A549 (cell line): ENCODE measurements at regions not wholly inside any gene's neighbourhood (a gene's known extent, or its start where the extent isn't known, plus 50 kb on each side); places are given as distances from the start of the nearest gene placed in this dataset.

Experiments used
- ATAC-seq, 2 experiments: fragments of 200-7000 bp in 1 of 2; fragments of >200 bp in 1 of 2; cut with Nextera tagmentation in 1 of 2; cut with Tn5 transposase in 1 of 2; 3 replicates each; pipeline versions ENCODE4 v1.8.0 to v1.9.1; 2018 to 2020; ENCODE audit warnings: mild to moderate bottlenecking in 1 of 2, moderate library complexity in 1 of 2
- CTCF ChIA-PET: fragments of 300-600 bp; sonication (Branson Sonifier 250); formaldehyde crosslinking; extraction: SDS; loops from one replicate; lab custom pipeline; 2021; ENCODE audit warnings: antibody characterized with exemption, inconsistent platforms; lab: Yijun Ruan, JAX
- POLR2A ChIA-PET: fragments of 350-600 bp; formaldehyde crosslinking; extraction: SDS; loops from one replicate; lab custom pipeline; 2021; ENCODE audit warnings: antibody characterized with exemption, inconsistent platforms; lab: Yijun Ruan, JAX
- DNase-seq, 2 experiments: peaks; one replicate each; pipeline versions ENCODE4 v3.0.0 to v3.0.0-alpha.2; 2011 to 2016; ENCODE audit warnings: low read depth in 1 of 2, low spot score in 1 of 2
- FAIRE-seq: peaks from 2 replicates; lab custom pipeline; 2011; peaks lifted over from hg19 to GRCh38; lab: Jason Lieb, UNC
- H3K27ac ChIP-seq, 2 experiments: fragments of >200 bp; sonication (Bioruptor Twin); formaldehyde crosslinking; 3 replicates each; pipeline ENCODE4 v1.5.1; 2016 to 2017
- H3K4me1 ChIP-seq: fragments of >200 bp; sonication (Bioruptor Twin); formaldehyde crosslinking; 3 replicates; pipeline ENCODE4 v1.6.1; 2016
- H3K4me2 ChIP-seq: fragments of >200 bp; sonication (Bioruptor Twin); formaldehyde crosslinking; 3 replicates; pipeline ENCODE4 v1.6.1; 2016
- H3K4me3 ChIP-seq: fragments of >200 bp; sonication (Bioruptor Twin); formaldehyde crosslinking; 3 replicates; pipeline ENCODE4 v1.5.1; 2016
- H3K9me3 ChIP-seq: fragments of >200 bp; sonication (Bioruptor Twin); formaldehyde crosslinking; 3 replicates; pipeline ENCODE4 v1.6.1; 2016
- ATOH8 ChIP-seq: fragments of 250-450 bp; sonication (Bioruptor Pico); IDR thresholded peaks from 2 replicates; pipeline ENCODE4 v1.5.0; 2020; ENCODE audit warnings: low read depth, mild to moderate bottlenecking, moderate library complexity
- BHLHE40 ChIP-seq: IDR thresholded peaks from 2 replicates; pipeline ENCODE4 v1.6.1; 2012; ENCODE audit warnings: low read depth, low read length, inconsistent platforms
- CHD4 ChIP-seq: fragments of 200-600 bp; sonication (generic); IDR thresholded peaks from 2 replicates; pipeline ENCODE4 v1.6.1; 2016; ENCODE audit warnings: antibody characterized with exemption, mild to moderate bottlenecking, borderline replicate concordance
- CTCF ChIP-seq: fragments of >200 bp; sonication (Bioruptor Twin); formaldehyde crosslinking; IDR thresholded peaks from 3 replicates; pipeline ENCODE4 v1.5.1; 2016
- EHF ChIP-seq: fragments of 250-450 bp; sonication (Bioruptor Pico); IDR thresholded peaks from 2 replicates; pipeline ENCODE4 v1.5.0; 2020; ENCODE audit warnings: mild to moderate bottlenecking
- EP300 ChIP-seq, 2 experiments: fragments of >200 bp; sonication (Bioruptor Twin); formaldehyde crosslinking; IDR thresholded peaks; 2 replicates in 1 of 2; 3 replicates in 1 of 2; pipeline ENCODE4 v1.6.1; 2016 to 2017
- FOSB ChIP-seq: fragments of 250-450 bp; sonication (Bioruptor Pico); IDR thresholded peaks from 2 replicates; pipeline ENCODE4 v1.5.0; 2020; ENCODE audit warnings: mild to moderate bottlenecking, moderate library complexity
- FOSL2 ChIP-seq, 2 experiments: fragments of 450-650 bp in 1 of 2; fragments of >200 bp in 1 of 2; sonication (Bioruptor Twin) in 1 of 2; formaldehyde crosslinking; IDR thresholded peaks; 2 replicates each; pipeline versions ENCODE4 v1.5.0 to v1.6.1; 2016 to 2020; ENCODE audit warnings: mild to moderate bottlenecking in 1 of 2, moderate library complexity in 1 of 2
- GATA3 ChIP-seq: IDR thresholded peaks from 2 replicates; pipeline ENCODE4 v1.6.1; 2012; ENCODE audit warnings: borderline replicate concordance
- HES2 ChIP-seq: fragments of >200 bp; sonication (Bioruptor Twin); formaldehyde crosslinking; IDR thresholded peaks from 2 replicates; pipeline ENCODE4 v1.6.1; 2016
- HEYL ChIP-seq: fragments of 250-450 bp; sonication (Bioruptor Pico); IDR thresholded peaks from 2 replicates; pipeline ENCODE4 v1.8.0; 2021; ENCODE audit warnings: mild to moderate bottlenecking, moderate library complexity
- JUNB ChIP-seq: fragments of >200 bp; sonication (Bioruptor Twin); formaldehyde crosslinking; IDR thresholded peaks from 2 replicates; pipeline ENCODE4 v1.6.1; 2016
- MAFK ChIP-seq: fragments of 450-650 bp; IDR thresholded peaks from 2 replicates; pipeline ENCODE4 v1.6.1; 2014; ENCODE audit not compliant: partially characterized antibody
- RAD21 ChIP-seq, 2 experiments: fragments of >200 bp in 1 of 2; sonication (Bioruptor Twin) in 1 of 2; formaldehyde crosslinking in 1 of 2; IDR thresholded peaks in 1 of 2; conservative IDR thresholded peaks in 1 of 2; 2 replicates in 1 of 2; 3 replicates in 1 of 2; pipeline ENCODE4 v1.6.1; 2012 to 2018; ENCODE audit warnings: inconsistent platforms in 1 of 2
- RARB ChIP-seq: fragments of 250-450 bp; sonication (Bioruptor Pico); IDR thresholded peaks from 2 replicates; pipeline ENCODE4 v1.8.0; 2021; ENCODE audit warnings: mild to moderate bottlenecking, moderate library complexity
- SMC3 ChIP-seq: fragments of >200 bp; sonication (Bioruptor Twin); formaldehyde crosslinking; IDR thresholded peaks from 3 replicates; pipeline ENCODE4 v1.6.1; 2018; ENCODE audit warnings: inconsistent platforms
- SREBF2 ChIP-seq: fragments of 450-650 bp; IDR thresholded peaks from 2 replicates; pipeline ENCODE4 v1.6.1; 2014; ENCODE audit warnings: mild to moderate bottlenecking, moderate library complexity
- TP53 ChIP-seq: fragments of 250-450 bp; sonication (Bioruptor Pico); IDR thresholded peaks from 2 replicates; pipeline ENCODE4 v1.5.0; 2021; ENCODE audit warnings: mild to moderate bottlenecking, moderate library complexity
- USF2 ChIP-seq: fragments of 450-650 bp; IDR thresholded peaks from 2 replicates; pipeline ENCODE4 v1.6.1; 2014; ENCODE audit warnings: antibody characterized with exemption
- ZSCAN20 ChIP-seq: fragments of 250-450 bp; sonication (Bioruptor Pico); IDR thresholded peaks from 2 replicates; pipeline ENCODE4 v1.8.0; 2022; ENCODE audit warnings: mild to moderate bottlenecking, moderate library complexity
- WGBS: methylation state at CpG from one replicate; pipeline ENCODE4 v1.1.6; 2017; ENCODE audit errors: missing lambda C conversion rate; 5-methylcytosine and 5-hydroxymethylcytosine counted together

- POLR2A ChIA-PET: no interaction called here
- FAIRE-seq: no peak
- peak; percentile 20 to 42 for DNase-seq
- 51% methylated on average over 5 of the region's 5 CpGs for WGBS
- no peak overlapping the region for H3K4me3 ChIP-seq
- no peak overlapping the region for H3K27ac ChIP-seq
- H3K4me1 ChIP-seq: peaks cover 10% of the 10 kb centered on the region; the same call in 2 of the 3 replicates
- peak; percentile 36; the same call in 2 of the 3 replicates for TF ChIP-seq CTCF
- no peak for TF ChIP-seq HES2
- no peak for TF ChIP-seq RARB (CRISPR knock-in tag)
- TF ChIP-seq SMC3: peak; percentile 37; the same call in 1 of the 3 replicates
- peak; percentile 61 to 64 for TF ChIP-seq RAD21 (conservative IDR thresholded peaks at IDR 0.05 in 1 of 2, IDR thresholded peaks at IDR 0.05 in 1 of 2)
- no peak for TF ChIP-seq SREBF2
- no peak for TF ChIP-seq HEYL (CRISPR knock-in tag)
- H3K9me3 ChIP-seq: peaks cover 18% of the 10 kb centered on the region; the same call in 2 of the 3 replicates
- ATAC-seq: peak; percentile 49 to 56; a peak in 4 of 6 replicates
- CTCF ChIA-PET: interaction anchor here (0.6 to 2.7 kb wide), 8 partner anchors 13 to 386 kb away, joined by 3 to 14 read pairs (median 4); partner anchors contain the start of gene ALG10B
- H3K4me2 ChIP-seq: no peak overlapping the region
Measured at GRCh38 chr12:38142974-38143373, 173.6 kb upstream of the ALG10B start.

GRCh38 chr12:38144049-38144448 is 172.5 kb upstream of the ALG10B start:
- WGBS: 56% methylated on average over 4 of the region's 4 CpGs
- Histone ChIP-seq H3K9me3 (peaks cover 20% of the 10 kb centered on the region; the same call in 2 of the 3 replicates), H3K4me1 (peaks cover 7% of the 10 kb centered on the region; the same call in 2 of the 3 replicates), H3K27ac (0 out of 6 replicates have a peak overlapping the region, but pooled peaks of 1 of the 2 experiments have one; percentile 26), H3K4me2 (peak overlapping the region; percentile 36; the same call in 1 of the 3 replicates), H3K4me3 (no peak overlapping the region)
- ATAC-seq (no peak), DNase-seq (no peak), FAIRE-seq (no peak)
- ChIA-PET CTCF (interaction anchor here (1.0 to 1.7 kb wide), 2 partner anchors 46 to 87 kb away, joined by 3 to 4 read pairs; no protein-coding TSS in a partner anchor), POLR2A (no interaction called here)
- TF ChIP-seq JUNB: no peak
- no peak for TF ChIP-seq ATOH8 (CRISPR knock-in tag)
- no peak for TF ChIP-seq FOSL2 (IDR thresholded peaks at IDR 0.05)
- TF ChIP-seq FOSL2 (CRISPR knock-in tag; IDR thresholded peaks at IDR 0.05): no peak
- TF ChIP-seq MAFK: no peak
- TF ChIP-seq EP300 (IDR thresholded peaks at IDR 0.05): no peak
- no peak for TF ChIP-seq TP53 (CRISPR knock-in tag)
- TF ChIP-seq ZSCAN20: no peak
- TF ChIP-seq USF2: no peak
- no peak for TF ChIP-seq BHLHE40
- no peak for TF ChIP-seq EHF (CRISPR knock-in tag)
- no peak for TF ChIP-seq FOSB (CRISPR knock-in tag)
- no peak for TF ChIP-seq RARB (CRISPR knock-in tag)
- TF ChIP-seq CHD4: no peak
- no peak for TF ChIP-seq GATA3
